NCI-H2196 treated with DMSO at 0.1 percent for 48 hours (cell line): ENCODE measurements at regions not wholly inside any gene's neighbourhood (a gene's known extent, or its start where the extent isn't known, plus 50 kb on each side); places are given as distances from the start of the nearest gene placed in this dataset.

Experiments
- DNase-seq: peaks from one replicate; lab custom pipeline; 2025; ENCODE audit not compliant: unreplicated experiment; lab: John Stamatoyannopoulos, UW

DNA sequence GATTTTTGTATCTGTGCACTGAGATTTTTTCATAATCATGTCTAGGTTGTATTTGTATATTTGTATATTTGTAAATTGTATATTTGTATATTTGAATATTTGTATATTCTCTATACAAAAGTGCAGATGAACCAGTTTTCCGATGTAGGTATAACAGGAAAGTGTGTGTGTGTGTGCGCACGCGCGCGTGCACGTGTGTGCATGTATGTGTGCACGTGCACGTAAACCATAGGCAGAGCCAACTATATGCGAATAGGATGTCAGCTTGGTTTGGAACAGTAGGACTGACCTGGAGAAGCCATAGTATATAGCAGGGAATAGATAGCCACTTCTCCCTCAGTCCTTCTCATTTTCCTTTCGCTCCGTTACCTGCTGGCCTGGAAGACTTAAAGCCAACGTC is 565.8 kb downstream of the XIRP2 start:
- no peak for DNase-seq

DNA sequence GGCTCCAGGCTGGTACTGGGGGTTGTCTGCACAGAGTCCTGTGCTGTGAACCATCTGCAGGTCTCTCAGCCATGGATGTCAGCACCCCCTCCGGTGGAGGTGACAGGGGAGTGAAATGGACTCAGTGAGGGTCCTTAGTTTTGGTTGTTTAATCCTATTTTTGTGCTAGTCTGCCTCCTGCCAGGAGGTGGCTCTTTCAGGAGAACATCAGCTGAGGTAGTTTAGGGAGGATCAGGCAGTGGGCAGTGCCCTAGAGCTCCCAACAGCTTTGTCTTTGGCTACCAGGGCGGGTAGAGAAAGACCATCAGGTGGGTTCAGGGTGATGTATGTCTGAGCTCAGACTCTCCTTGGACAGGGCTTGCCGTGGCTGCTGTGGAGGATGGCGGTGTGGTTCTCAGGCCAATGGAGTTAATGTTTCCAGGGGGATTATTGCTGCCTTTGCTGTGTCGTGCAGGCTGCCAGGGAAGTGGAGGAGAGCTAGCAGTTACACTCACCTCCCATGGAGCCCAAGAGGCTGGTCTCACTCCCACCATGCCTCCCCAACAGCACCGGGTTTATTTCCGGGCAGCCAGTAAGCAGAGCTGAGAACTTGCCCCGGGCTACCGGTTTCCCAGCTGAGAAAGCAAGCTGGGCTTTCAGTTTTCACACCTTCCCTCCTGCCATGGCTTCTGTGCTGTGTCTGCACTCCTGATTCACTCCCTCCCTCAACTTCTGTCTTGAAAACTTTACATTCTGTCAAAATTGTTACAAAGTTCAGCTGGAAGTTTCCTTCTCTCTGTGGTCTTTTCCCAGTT is 563.4 kb downstream of the XIRP2 start:
- DNase-seq = no peak

DNA sequence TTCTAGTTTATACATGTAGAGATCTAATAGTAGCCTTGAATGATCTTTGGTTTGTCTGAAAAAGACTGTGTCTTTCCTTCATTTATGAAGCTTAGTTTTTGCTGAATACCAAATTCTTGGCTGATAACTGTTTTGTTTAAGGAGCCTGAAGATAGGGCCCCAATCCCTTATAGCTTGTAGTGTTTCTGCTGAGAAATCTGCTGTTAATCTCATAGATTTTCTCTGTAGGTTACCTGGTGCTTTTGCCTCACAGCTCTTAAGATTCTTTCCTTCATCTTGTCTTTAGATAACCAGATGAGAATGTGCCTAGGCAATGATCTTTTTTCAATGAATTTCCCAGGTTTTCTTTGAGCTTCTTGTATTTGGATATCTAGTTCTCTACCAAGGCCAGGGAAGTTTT is 562.1 kb downstream of the XIRP2 start:
- no peak for DNase-seq

DNA sequence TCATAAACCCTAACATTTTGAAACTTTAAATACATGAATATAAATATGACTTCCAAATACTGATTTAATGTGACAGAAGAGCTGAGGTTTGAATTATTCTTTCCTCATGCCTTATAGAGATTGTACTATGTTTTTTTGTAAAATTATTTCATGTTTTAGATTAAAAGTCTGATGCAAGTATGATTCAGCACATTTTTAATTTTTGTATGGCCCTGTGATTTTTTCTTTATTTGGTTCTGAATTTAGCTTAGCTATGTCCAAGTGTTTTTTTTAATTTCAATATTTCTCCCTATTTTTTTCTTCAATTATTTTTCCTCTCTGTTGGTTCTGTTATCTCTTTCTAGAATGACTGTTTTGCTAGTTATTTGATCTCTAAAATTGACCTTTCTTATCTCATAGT is 552.1 kb downstream of the XIRP2 start:
- DNase-seq = no peak

DNA sequence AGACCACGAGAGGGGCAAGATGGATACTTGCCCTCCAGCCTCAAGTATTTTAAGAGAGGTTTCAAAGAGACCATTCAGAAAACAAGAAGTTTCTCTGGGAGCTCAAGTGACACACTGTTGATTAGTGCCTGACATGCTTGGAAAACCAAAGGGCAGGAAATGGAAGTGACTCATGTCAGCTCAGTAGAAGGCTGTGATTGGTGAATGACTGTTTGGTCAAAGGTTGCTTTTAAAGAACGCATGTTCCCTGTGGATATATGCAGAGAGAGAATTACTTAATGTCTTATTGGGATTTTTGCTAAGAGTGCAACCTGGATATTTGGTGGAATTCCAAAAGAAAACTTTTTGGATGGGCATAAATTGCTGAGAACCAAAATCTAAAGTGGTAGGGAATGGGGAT is 549.9 kb downstream of the XIRP2 start:
- no peak for DNase-seq

DNA sequence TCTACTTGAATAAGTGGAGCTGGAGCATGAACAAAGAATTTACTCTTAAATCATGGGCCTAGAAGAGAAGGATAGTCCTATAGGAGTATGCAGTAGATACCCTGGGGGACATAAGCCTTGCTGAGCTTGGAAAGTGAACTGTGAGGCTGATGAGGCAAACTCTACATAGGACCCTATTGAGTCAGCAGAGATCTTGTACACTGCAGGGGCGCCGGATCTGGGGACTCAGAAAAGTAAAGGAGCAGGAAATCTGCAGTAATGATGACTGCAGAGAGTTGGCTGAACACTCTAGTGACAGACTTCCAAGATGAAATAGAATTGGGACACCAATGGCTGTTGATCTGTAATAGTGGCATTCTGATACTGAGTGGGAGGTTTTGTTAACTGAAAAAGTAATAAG is 543.7 kb downstream of the XIRP2 start:
- DNase-seq = no peak

DNA sequence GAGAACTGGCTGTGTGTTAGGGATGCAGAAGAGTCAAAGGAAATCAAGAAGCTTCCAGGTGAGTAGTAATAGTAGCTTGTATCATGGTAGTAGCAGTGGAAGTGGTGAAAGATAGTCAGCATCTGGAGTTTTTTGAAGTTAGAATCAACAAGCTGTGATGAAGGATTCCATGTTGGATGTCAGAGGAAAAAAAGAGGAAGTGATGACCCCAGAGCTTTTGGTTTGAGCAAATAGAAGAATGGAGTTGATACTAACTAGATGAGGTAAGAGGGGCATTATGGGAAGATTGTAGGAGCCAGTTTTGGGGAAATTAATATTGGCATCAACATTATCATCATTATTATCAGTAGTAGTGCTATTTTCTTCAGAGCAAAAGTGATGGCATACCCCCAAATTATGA is 542.2 kb downstream of the XIRP2 start:
- no peak for DNase-seq

DNA sequence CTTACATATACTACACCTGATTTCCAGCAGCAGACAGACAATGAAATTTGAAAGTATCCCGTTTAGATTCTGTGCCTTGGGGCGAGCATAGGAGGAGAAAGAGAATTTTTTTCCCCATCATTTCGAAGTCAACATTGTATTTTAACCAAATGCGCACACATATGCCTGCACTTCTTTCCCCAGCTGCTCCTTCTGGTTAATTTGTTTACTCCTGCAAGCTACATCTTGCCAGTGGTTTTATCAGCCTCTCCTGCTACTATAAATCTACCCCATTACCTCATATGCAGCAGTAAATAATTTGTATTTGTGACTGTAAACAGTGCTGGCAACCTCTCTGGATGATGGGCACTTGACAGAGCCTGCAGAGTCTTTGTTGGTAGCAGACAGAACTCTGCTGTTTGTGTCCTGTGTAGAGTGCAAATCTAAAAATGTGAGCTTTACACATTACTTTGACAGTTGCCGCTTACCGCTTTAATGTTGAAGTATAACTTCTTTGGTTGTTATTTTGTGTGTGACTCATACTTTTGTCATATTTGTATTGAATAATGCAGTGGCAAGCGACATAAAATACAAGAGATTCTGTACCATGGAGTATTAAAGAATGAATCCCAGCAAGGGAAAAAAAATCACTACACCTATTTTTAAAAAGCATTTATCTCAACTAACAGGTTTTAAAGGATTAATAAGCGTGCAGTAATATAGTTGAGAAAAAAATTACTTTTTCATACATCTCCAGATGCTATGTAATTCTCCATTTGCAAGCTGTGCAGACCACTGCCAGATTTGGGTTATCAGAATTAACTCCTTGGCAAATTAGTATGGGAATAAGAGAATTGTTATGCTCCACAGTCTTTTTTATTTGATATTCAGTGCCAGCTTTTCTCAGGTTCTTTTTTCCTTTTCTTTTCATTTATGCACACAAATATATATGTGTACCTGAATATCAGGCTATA is 536.8 kb downstream of the XIRP2 start:
- DNase-seq = no peak

DNA sequence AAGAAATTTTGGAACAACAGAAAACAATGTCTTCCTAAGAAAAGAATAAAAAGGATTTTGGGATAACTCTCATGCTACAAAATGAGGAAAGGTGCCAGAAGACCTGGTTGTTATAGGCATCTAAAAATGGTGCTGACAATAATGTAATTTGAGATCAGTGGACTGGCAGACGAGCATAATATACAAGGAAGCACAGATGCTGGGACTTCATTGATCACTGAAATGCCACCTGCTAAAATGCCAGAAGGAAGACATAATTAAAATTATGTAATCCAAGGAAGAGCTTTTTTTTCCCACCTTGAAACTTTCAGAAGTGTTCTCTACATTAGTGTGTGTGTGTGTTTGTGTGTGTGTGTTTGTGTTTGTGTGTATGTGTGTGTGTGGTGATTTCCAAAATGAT is 535.9 kb downstream of the XIRP2 start:
- no peak for DNase-seq

DNA sequence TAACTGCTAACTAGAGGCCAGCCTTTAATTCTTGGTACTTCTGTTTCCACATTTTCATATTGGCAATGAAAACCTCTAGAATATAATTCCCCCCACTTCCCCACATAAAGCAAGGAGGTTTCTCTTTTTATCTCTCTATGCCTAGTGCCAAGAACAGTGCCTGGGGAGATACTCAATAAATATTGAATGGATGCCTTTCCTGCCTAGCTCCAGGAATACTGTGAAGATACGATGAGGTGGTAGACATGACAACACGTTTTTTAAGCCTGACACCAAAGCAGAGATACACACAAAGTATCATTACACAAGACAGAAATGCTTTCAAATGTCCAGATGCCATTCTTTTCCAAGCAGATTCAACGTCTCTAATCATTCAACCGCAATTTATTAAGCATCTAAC is 535.5 kb downstream of the XIRP2 start:
- no peak for DNase-seq

DNA sequence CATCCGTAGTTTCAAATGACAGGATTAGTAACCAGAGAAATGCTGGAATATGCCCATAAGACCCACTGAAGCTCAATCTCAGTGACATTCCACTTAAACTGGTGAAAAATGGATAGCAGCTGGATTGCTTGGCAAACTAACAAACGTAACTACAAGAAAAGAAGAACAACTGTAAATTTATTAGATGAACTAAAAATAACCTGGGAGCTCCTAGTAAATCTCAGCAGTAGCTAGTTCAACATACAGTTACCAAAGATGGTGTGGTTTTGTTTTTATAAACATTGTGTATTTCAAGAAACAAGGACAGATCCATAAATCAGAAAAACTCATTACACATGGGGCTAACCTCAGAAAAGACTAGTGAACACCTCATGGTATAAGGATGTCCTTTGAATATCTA is 531.9 kb downstream of the XIRP2 start:
- no peak for DNase-seq

DNA sequence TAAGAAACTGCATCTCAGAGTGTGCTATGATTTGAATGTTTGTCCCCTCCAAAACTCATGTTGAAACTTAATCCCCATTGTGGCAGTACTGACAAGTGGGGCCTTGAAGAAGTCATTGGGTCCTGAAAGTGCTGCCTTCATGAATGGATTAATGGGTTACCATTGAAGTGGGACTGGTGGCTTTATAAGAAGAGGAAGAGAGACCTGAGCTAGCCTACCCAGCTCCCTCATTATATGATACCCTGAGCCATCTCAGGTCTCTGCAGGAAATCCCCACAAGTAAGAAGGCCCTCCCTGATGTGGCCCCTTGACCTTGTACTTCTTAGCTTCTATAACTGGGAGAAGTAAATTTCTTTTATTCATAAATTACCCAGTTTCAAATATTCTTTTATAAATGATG is 526.8 kb downstream of the XIRP2 start:
- no peak for DNase-seq

DNA sequence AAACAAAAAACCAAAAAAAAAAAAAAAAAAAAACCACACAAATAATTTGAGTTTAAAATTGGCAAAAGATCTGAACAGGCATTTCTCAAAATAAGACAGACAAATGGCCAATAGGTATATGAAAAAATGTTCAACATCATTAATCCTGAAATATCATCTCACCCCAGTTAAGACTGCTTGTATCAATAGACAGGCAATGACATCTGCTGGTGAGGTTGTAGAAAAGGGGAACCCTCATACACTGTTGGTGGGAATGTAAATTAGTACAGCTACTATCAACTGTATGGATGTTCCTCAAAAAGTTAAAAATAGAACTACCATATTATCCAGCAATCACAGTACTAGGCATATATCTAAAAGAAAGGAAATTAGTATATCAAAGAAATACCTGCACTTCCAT is 523.1 kb downstream of the XIRP2 start:
- DNase-seq = no peak

DNA sequence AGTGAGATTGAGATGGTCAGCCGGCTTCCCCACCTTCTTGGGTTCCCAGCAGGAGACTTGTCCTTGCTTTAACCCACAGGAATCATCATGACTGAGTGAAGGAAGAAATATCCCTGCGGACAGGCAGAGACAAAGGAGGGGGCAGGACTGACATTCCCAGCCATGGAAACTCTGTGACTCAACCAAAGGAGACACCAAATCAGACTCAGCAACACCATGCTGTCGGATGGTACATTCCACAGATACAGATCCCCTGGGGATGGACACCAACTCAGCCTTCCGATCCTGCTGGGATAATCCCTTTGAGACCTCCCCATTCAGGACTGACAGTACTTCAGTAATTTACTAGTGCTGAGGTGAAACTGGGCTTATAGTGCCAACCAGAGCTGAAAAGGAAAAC is 518.3 kb downstream of the XIRP2 start:
- no peak for DNase-seq

DNA sequence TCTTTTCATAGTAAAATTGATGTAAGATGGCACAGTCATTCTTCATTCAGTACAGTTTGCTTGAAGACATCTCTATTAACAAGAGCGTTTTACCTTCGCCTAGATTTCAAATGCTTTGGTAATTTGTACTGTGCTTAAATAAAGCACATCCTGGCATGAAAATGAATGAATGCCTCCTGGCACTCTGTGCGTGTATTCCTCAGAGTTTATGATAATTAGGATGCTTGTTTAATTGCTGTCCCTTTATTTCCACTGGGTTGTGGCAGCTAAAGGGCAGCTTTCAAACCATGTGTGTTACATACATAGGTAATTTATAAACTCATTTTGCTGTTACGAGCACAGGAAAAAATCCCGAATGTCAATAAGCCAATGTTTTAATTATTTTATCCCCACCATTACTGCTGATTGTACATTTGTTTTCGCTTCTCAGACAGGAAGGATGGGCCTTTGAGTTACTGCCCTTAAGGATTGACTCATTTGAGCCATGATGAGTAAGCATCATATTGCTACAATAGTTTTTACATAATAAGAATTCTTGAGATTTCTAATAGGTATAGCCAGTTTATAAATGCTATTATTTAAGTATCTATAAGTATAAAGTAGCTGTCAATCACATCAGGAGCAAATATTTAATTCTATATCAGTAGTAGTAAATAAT is 516.5 kb downstream of the XIRP2 start:
- DNase-seq = no peak

DNA sequence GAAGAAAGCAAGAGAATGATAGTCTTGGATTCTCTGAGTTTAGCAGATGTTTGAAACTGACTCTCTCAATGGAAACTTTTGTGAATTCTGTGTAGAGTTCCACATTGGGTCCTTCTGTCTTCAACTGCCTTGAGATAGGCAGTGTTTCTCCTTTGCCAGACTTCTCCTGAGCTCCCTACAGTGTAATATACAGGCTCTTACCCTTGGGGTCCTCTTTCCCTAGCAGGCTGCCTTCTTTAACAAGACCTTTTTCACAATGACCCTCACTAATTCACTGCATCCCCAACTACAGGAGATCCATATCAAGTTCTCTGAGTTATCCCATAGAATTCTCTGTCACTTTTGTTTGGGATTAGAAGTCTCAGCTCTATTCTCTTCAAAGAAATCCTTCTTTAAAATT is 513.0 kb downstream of the XIRP2 start:
- DNase-seq = no peak

DNA sequence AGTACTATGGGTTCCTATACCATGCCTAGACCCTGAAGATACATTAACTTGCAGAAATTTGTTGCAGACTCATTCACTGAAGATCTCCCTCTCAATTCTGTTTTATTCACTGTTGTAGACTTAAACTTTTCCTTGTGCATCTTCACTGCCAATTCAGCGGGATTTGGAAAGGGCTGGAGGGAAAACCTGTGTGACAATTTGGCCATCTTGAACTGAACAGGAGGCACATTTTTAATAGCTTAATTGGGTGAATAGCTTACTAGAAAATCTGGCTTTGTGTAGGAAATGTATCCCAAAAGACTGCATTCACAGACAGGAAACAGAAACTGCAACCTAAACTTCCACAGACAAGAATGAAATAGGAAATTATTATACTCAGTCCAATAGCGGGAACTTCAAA is 512.3 kb downstream of the XIRP2 start:
- no peak for DNase-seq

DNA sequence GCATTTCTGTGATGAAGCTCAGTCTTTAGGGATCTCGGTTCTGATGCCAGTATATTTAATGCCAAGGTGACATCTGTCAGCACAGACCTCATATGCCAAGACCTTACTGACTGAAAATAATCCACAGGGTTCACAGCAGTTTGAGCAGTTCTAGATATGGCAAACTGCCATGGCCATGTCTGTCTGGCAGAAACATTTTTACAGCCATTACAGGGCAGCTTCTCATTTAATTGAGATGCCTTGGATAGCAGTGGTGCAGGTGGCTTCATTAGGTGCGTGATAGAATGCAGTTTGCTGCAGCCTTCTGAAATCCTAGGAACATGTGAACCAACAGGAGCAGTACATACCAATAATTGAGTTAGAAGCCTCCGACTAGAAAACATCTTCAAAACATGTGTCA is 510.6 kb downstream of the XIRP2 start:
- DNase-seq = no peak

DNA sequence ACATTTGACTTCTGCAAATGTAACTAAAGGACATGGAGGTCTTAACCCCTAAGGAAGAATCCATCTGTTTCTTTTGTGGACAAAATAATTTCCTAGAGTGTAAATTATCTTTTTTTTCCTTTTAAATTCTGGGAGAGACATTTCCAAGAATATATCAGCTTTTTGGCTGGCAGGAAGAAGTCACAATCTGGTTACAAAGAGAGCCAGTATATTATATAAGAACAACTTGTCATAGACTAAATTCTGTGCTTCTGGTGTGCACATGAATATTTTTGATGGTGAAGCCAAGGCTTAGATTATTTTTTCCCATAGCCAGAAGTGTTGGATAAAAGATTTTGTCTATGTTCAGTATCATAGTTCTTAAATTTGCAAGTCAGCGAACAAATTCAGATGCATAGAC is 500.6 kb downstream of the XIRP2 start:
- DNase-seq = no peak

DNA sequence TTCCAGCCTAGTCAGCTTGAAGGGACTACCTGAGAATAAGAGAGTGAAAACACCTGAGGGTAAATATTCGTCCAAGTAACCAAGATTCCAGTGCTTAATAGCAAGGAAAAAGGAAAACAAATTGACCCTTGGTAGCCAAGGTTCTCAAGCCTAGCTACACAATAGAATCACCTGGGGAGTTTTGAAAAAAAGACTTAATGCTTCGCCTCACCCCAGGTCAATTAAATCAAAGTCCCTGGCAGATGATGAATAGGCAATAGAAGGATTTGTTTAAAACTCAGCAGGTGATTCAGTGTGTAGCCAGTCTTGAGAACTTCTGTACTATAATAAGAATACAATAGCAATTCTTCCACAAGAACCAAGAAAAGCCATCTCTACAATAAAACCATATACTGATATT is 500.2 kb downstream of the XIRP2 start:
- no peak for DNase-seq

DNA sequence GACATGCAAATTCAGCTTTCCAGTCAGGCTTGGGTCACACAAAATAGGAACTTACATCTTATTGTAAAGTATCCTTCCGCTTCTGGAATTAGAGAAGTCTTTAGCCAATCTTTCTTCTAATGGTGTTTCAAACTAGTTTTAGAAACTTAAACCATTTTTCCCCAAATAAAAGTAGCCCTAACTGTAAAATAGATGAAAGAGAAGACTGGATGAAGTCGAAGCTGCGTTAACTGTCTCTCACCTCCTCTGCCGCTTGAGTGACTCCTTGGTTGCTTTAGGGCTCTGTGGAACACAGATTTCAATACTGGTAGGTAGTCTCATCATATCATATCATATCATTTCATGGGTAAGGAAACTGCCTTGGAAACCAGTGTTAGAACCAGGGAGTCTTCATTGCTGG is 498.4 kb downstream of the XIRP2 start:
- no peak for DNase-seq
